WTC11 (cell line): ENCODE measurements at regions not wholly inside any gene's neighbourhood (a gene's known extent, or its start where the extent isn't known, plus 50 kb on each side); places are given as distances from the start of the nearest gene placed in this dataset.

ENCODE experiments used
- ATAC-seq: fragments of 200-7000 bp; cut with Tn5 transposase; 2 replicates; pipeline ENCODE4 v1.10.0; 2021; ENCODE audit warnings: mild to moderate bottlenecking, moderate library complexity
- CTCF ChIA-PET: fragments of 300-600 bp; sonication (Branson Sonifier 250); formaldehyde crosslinking; loops from one replicate; lab custom pipeline; 2021; ENCODE audit warnings: antibody characterized with exemption; lab: Charles Lee
- POLR2A ChIA-PET: fragments of 350-600 bp; sonication (Branson Sonifier 250); formaldehyde crosslinking; loops from one replicate; lab custom pipeline; 2021; ENCODE audit warnings: antibody characterized with exemption; lab: Charles Lee
- DNase-seq: peaks from one replicate; pipeline ENCODE4 v3.0.0; 2021; ENCODE audit warnings: low spot score
- H3K27ac Mint-ChIP-seq: 2 replicates; pipeline ENCODE4 v1.8.0; 2021; ENCODE audit warnings: mixed read lengths
- H3K27me3 Mint-ChIP-seq: 2 replicates; pipeline ENCODE4 v1.8.0; 2021; ENCODE audit warnings: low read depth, mild to moderate bottlenecking, moderate library complexity, mixed read lengths
- H3K36me3 Mint-ChIP-seq: 2 replicates; pipeline ENCODE4 v1.8.0; 2021; ENCODE audit warnings: mixed read lengths
- H3K4me1 Mint-ChIP-seq: 2 replicates; pipeline ENCODE4 v1.8.0; 2022; ENCODE audit warnings: mixed read lengths
- H3K4me3 Mint-ChIP-seq: 2 replicates; pipeline ENCODE4 v1.8.0; 2021; ENCODE audit warnings: mild to moderate bottlenecking, moderate library complexity, mixed read lengths
- H3K9me3 Mint-ChIP-seq: 2 replicates; pipeline ENCODE4 v1.8.0; 2021; ENCODE audit warnings: mixed read lengths
- ATF1 ChIP-seq: sonication (generic); formaldehyde crosslinking; IDR thresholded peaks from 2 replicates; pipeline ENCODE4 v1.8.1; 2023; ENCODE audit warnings: mild to moderate bottlenecking, moderate library complexity, missing genetic modification reagents
- CREM ChIP-seq: sonication (generic); formaldehyde crosslinking; IDR thresholded peaks from 2 replicates; pipeline ENCODE4 v1.8.1; 2022; ENCODE audit warnings: mild to moderate bottlenecking, missing genetic modification reagents, moderate library complexity
- E2F4 ChIP-seq: sonication (generic); formaldehyde crosslinking; IDR thresholded peaks from 2 replicates; pipeline ENCODE4 v1.8.1; 2022; ENCODE audit warnings: low read depth, mild to moderate bottlenecking, moderate library complexity, missing genetic modification reagents, borderline replicate concordance
- ELF4 ChIP-seq: sonication (generic); formaldehyde crosslinking; IDR thresholded peaks from 2 replicates; pipeline ENCODE4 v1.8.1; 2022; ENCODE audit warnings: low read depth, mild to moderate bottlenecking, moderate library complexity, missing genetic modification reagents
- FOXK1 ChIP-seq: sonication (generic); formaldehyde crosslinking; IDR thresholded peaks from 2 replicates; pipeline ENCODE4 v1.8.0; 2022; ENCODE audit warnings: mild to moderate bottlenecking, moderate library complexity, missing genetic modification reagents
- JAZF1 ChIP-seq: fragments of 250-450 bp; sonication (Bioruptor Pico); IDR thresholded peaks from 2 replicates; pipeline ENCODE4 v1.9.0; 2021; ENCODE audit warnings: moderate library complexity, mild to moderate bottlenecking, inconsistent platforms
- JUN ChIP-seq: sonication (generic); formaldehyde crosslinking; IDR thresholded peaks from 2 replicates; pipeline ENCODE4 v1.8.0; 2023; ENCODE audit warnings: mild to moderate bottlenecking, missing genetic modification reagents
- PRDM15 ChIP-seq: sonication (generic); formaldehyde crosslinking; IDR thresholded peaks from 2 replicates; pipeline ENCODE4 v1.8.0; 2022; ENCODE audit warnings: missing genetic modification reagents
- RELA ChIP-seq: sonication (generic); formaldehyde crosslinking; IDR thresholded peaks from 2 replicates; pipeline ENCODE4 v1.8.1; 2022; ENCODE audit warnings: missing genetic modification reagents, mild to moderate bottlenecking, borderline replicate concordance
- RORB ChIP-seq: fragments of 250-450 bp; sonication (Bioruptor Pico); IDR thresholded peaks from 2 replicates; pipeline ENCODE4 v1.9.0; 2021; ENCODE audit warnings: mild to moderate bottlenecking
- ZNF232 ChIP-seq: sonication (generic); formaldehyde crosslinking; IDR thresholded peaks from 2 replicates; pipeline ENCODE4 v1.8.0; 2022; ENCODE audit warnings: mild to moderate bottlenecking, missing genetic modification reagents
- ZNF281 ChIP-seq: sonication (generic); formaldehyde crosslinking; IDR thresholded peaks from 2 replicates; pipeline ENCODE4 v1.8.0; 2023; ENCODE audit warnings: mild to moderate bottlenecking, missing genetic modification reagents
- TF ChIP-seq, protein P1 (sequence below): sonication (generic); formaldehyde crosslinking; IDR thresholded peaks from 2 replicates; pipeline ENCODE4 v1.8.0; 2023; ENCODE audit warnings: missing genetic modification reagents
- TF ChIP-seq, protein P2 (sequence below): fragments of 200-600 bp; IDR thresholded peaks from 2 replicates; pipeline ENCODE4 v1.8.0; 2022; ENCODE audit warnings: antibody characterized with exemption
- TF ChIP-seq, protein P3 (sequence below): sonication (generic); formaldehyde crosslinking; IDR thresholded peaks from 2 replicates; pipeline ENCODE4 v1.8.1; 2023; ENCODE audit warnings: mild to moderate bottlenecking, missing genetic modification reagents, moderate library complexity
- TF ChIP-seq, protein P4 (sequence below): fragments of 250-450 bp; sonication (Bioruptor Pico); IDR thresholded peaks from 2 replicates; pipeline ENCODE4 v1.8.0; 2021; ENCODE audit warnings: mild to moderate bottlenecking
- TF ChIP-seq, protein P5 (sequence below): sonication (generic); formaldehyde crosslinking; IDR thresholded peaks from 2 replicates; pipeline ENCODE4 v1.8.0; 2022; ENCODE audit warnings: mild to moderate bottlenecking, missing genetic modification reagents

DNA sequence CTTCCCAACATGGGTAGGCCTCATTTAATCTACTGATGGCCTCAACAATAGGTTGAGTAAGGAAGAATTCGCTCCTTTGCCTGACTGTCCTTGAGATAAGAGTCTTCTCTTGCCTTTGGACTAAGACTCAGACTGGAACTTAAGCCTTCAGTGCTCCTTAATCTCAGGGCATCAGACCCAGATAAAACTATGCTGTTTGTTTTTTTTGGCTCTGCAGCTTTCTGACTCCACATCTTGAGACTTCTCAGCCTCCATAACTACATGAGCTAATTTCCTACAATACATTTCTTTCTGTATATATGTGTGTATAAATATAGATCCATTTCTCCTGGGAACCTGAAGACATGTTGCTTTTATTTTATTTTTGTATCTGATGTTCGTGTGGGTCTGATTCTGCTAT lies 1470.7 kb upstream of the PRMT6 start:
- POLR2A ChIA-PET = no interaction called here
- H3K4me1 Mint-ChIP-seq = no peaks in the 10 kb centered on the region

GRCh38 chr1:105591681-105592080 lies 1464.8 kb upstream of the PRMT6 start:
- peaks cover 8% of the 10 kb centered on the region for H3K36me3 Mint-ChIP-seq
- no peak for ATAC-seq
- POLR2A ChIA-PET = no interaction called here

More for the DNA sequence above, 1470.7 kb upstream of the PRMT6 start:
- no peaks in the 10 kb centered on the region for H3K9me3 Mint-ChIP-seq
- TF ChIP-seq, protein P1, sequence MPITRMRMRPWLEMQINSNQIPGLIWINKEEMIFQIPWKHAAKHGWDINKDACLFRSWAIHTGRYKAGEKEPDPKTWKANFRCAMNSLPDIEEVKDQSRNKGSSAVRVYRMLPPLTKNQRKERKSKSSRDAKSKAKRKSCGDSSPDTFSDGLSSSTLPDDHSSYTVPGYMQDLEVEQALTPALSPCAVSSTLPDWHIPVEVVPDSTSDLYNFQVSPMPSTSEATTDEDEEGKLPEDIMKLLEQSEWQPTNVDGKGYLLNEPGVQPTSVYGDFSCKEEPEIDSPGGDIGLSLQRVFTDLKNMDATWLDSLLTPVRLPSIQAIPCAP (CRISPR knock-in tag) = no peak
- TF ChIP-seq, protein P2, sequence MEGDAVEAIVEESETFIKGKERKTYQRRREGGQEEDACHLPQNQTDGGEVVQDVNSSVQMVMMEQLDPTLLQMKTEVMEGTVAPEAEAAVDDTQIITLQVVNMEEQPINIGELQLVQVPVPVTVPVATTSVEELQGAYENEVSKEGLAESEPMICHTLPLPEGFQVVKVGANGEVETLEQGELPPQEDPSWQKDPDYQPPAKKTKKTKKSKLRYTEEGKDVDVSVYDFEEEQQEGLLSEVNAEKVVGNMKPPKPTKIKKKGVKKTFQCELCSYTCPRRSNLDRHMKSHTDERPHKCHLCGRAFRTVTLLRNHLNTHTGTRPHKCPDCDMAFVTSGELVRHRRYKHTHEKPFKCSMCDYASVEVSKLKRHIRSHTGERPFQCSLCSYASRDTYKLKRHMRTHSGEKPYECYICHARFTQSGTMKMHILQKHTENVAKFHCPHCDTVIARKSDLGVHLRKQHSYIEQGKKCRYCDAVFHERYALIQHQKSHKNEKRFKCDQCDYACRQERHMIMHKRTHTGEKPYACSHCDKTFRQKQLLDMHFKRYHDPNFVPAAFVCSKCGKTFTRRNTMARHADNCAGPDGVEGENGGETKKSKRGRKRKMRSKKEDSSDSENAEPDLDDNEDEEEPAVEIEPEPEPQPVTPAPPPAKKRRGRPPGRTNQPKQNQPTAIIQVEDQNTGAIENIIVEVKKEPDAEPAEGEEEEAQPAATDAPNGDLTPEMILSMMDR = no peak
- no peak for TF ChIP-seq ELF4
- DNase-seq = no peak
- no peaks in the 10 kb centered on the region for H3K27me3 Mint-ChIP-seq
- CTCF ChIA-PET = no interaction called here
- no peak overlapping the region for H3K4me3 Mint-ChIP-seq
- H3K36me3 Mint-ChIP-seq = no peaks in the 10 kb centered on the region
- ATAC-seq = no peak
- H3K27ac Mint-ChIP-seq = no peak overlapping the region

DNA sequence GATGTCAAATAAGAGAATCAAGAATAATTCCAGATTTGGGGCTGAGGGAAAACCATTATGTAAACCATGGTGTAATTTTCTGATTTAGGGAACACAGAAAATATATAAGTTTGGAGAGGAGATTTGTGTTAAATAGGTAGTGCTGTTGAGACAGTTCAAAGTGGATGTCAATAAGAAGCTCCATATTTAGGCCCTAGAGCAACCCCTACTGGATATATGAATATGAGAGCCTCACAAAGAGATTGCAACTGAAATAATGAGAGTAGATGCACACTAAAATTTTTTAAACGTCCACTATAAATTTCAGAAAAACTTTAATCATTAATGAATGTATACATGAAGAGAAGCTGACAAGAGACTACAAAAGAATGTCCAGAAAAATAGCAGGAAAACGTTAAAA lies 1447.8 kb upstream of the PRMT6 start:
- no peak overlapping the region for H3K27ac Mint-ChIP-seq
- ATAC-seq (0 out of 2 replicates have a peak, but pooled peaks have one; percentile 32), DNase-seq (no peak)
- CTCF ChIA-PET = interaction anchor here (0.5 kb wide), 1 partner anchor 422 kb away, joined by 3 read pairs; no protein-coding TSS in a partner anchor
- H3K9me3 Mint-ChIP-seq = peaks cover 4% of the 10 kb centered on the region; the same call in 1 of the 2 replicates
- no peaks in the 10 kb centered on the region for H3K4me1 Mint-ChIP-seq
- H3K36me3 Mint-ChIP-seq = no peaks in the 10 kb centered on the region
- no peaks in the 10 kb centered on the region for H3K27me3 Mint-ChIP-seq
- no peak overlapping the region for H3K4me3 Mint-ChIP-seq
- POLR2A ChIA-PET = no interaction called here
- TF ChIP-seq PRDM15 = no peak
- no peak for TF ChIP-seq FOXK1 (CRISPR knock-in tag)
- no peak for TF ChIP-seq ZNF232 (CRISPR knock-in tag)
- no peak for TF ChIP-seq E2F4 (CRISPR knock-in tag)
- no peak for TF ChIP-seq RORB (CRISPR knock-in tag)

More at GRCh38 chr1:105591681-105592080, 1464.8 kb upstream of the PRMT6 start:
- DNase-seq = no peak
- no peak overlapping the region for H3K4me3 Mint-ChIP-seq
- peaks cover 8% of the 10 kb centered on the region for H3K9me3 Mint-ChIP-seq
- H3K4me1 Mint-ChIP-seq = peaks cover 5% of the 10 kb centered on the region
- CTCF ChIA-PET = no interaction called here
- H3K27me3 Mint-ChIP-seq = no peaks in the 10 kb centered on the region; the same call in 1 of the 2 replicates
- TF ChIP-seq ATF1 (CRISPR knock-in tag) = no peak
- TF ChIP-seq, protein P3, sequence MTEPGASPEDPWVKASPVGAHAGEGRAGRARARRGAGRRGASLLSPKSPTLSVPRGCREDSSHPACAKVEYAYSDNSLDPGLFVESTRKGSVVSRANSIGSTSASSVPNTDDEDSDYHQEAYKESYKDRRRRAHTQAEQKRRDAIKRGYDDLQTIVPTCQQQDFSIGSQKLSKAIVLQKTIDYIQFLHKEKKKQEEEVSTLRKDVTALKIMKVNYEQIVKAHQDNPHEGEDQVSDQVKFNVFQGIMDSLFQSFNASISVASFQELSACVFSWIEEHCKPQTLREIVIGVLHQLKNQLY (CRISPR knock-in tag) = no peak
- TF ChIP-seq ZNF281 (CRISPR knock-in tag) = no peak
- TF ChIP-seq JAZF1 (CRISPR knock-in tag) = no peak
- no peak for TF ChIP-seq JUN
- TF ChIP-seq, protein P4, sequence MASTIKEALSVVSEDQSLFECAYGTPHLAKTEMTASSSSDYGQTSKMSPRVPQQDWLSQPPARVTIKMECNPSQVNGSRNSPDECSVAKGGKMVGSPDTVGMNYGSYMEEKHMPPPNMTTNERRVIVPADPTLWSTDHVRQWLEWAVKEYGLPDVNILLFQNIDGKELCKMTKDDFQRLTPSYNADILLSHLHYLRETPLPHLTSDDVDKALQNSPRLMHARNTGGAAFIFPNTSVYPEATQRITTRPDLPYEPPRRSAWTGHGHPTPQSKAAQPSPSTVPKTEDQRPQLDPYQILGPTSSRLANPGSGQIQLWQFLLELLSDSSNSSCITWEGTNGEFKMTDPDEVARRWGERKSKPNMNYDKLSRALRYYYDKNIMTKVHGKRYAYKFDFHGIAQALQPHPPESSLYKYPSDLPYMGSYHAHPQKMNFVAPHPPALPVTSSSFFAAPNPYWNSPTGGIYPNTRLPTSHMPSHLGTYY (CRISPR knock-in tag) = no peak
- no peak for TF ChIP-seq CREM (CRISPR knock-in tag)
- no peak for TF ChIP-seq RELA
- TF ChIP-seq, protein P5, sequence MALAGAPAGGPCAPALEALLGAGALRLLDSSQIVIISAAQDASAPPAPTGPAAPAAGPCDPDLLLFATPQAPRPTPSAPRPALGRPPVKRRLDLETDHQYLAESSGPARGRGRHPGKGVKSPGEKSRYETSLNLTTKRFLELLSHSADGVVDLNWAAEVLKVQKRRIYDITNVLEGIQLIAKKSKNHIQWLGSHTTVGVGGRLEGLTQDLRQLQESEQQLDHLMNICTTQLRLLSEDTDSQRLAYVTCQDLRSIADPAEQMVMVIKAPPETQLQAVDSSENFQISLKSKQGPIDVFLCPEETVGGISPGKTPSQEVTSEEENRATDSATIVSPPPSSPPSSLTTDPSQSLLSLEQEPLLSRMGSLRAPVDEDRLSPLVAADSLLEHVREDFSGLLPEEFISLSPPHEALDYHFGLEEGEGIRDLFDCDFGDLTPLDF (CRISPR knock-in tag) = no peak
- no peak overlapping the region for H3K27ac Mint-ChIP-seq
